Trophoblast cell (in vitro differentiated cells and primary cell): ENCODE measurements at regions not wholly inside any gene's neighbourhood (a gene's known extent, or its start where the extent isn't known, plus 50 kb on each side); places are given as distances from the start of the nearest gene placed in this dataset.

Source experiments
- DNase-seq, 2 donors: peaks; one replicate each; pipeline ENCODE4 v3.0.0-alpha.2; 2016
- H2AFZ ChIP-seq: 2 replicates; pipeline ENCODE4 v1.6.1; 2013; ENCODE audit warnings: low read length, moderate library complexity, mild to moderate bottlenecking; ENCODE audit not compliant: insufficient read depth, poor library complexity
- H2AK5ac ChIP-seq: 2 replicates; pipeline ENCODE4 v1.6.1; 2013; ENCODE audit warnings: mild to moderate bottlenecking, low read length
- H2BK120ac ChIP-seq: 2 replicates; pipeline ENCODE4 v1.6.1; 2013; ENCODE audit warnings: low read length, mild to moderate bottlenecking, moderate library complexity; ENCODE audit not compliant: insufficient read depth, poor library complexity
- H2BK12ac ChIP-seq: 2 replicates; pipeline ENCODE4 v1.6.1; 2013; ENCODE audit warnings: mild to moderate bottlenecking, low read length, moderate library complexity
- H2BK5ac ChIP-seq: 2 replicates; pipeline ENCODE4 v1.6.1; 2013; ENCODE audit warnings: low read length, low read depth, moderate library complexity, mild to moderate bottlenecking; ENCODE audit not compliant: poor library complexity
- H3K14ac ChIP-seq: 2 replicates; pipeline ENCODE4 v1.6.1; 2013; ENCODE audit warnings: mild to moderate bottlenecking, low read length
- H3K18ac ChIP-seq: 2 replicates; pipeline ENCODE4 v1.6.1; 2013; ENCODE audit warnings: mild to moderate bottlenecking, low read length
- H3K23ac ChIP-seq: 2 replicates; pipeline ENCODE4 v1.6.1; 2013; ENCODE audit warnings: low read length
- H3K27ac ChIP-seq: 2 replicates; pipeline ENCODE4 v1.5.1; 2013; ENCODE audit warnings: low read depth, mild to moderate bottlenecking, inconsistent platforms, low read length, moderate library complexity
- H3K27me3 ChIP-seq: 2 replicates; pipeline ENCODE4 v1.6.1; 2013; ENCODE audit warnings: inconsistent platforms, mild to moderate bottlenecking, low read length, moderate library complexity; ENCODE audit not compliant: insufficient read depth
- H3K36me3 ChIP-seq, 2 experiments: 1 replicate in 1 of 2; 2 replicates in 1 of 2; pipeline ENCODE4 v1.6.1; 2013; ENCODE audit warnings: low read length in 2 of 2, mild to moderate bottlenecking in 2 of 2, moderate library complexity in 1 of 2; ENCODE audit not compliant: insufficient read depth in 2 of 2, control insufficient read depth in 1 of 2
- H3K4ac ChIP-seq: 2 replicates; pipeline ENCODE4 v1.6.1; 2013; ENCODE audit warnings: low read depth, mild to moderate bottlenecking, low read length, moderate library complexity
- H3K4me1 ChIP-seq, 2 experiments: 1 replicate in 1 of 2; 2 replicates in 1 of 2; pipeline ENCODE4 v1.6.1; 2013; ENCODE audit warnings: low read length in 2 of 2, mild to moderate bottlenecking in 2 of 2, moderate library complexity in 1 of 2; ENCODE audit not compliant: insufficient read depth in 2 of 2, control insufficient read depth in 1 of 2
- H3K4me2 ChIP-seq: 2 replicates; pipeline ENCODE4 v1.6.1; 2013; ENCODE audit warnings: inconsistent platforms, mild to moderate bottlenecking, low read length, moderate library complexity
- H3K4me3 ChIP-seq: 2 replicates; pipeline ENCODE4 v1.5.1; 2013; ENCODE audit warnings: mild to moderate bottlenecking, low read depth, low read length, inconsistent platforms
- H3K79me1 ChIP-seq: one replicate; pipeline ENCODE4 v1.6.1; 2013; ENCODE audit warnings: low read length
- H3K79me2 ChIP-seq: 2 replicates; pipeline ENCODE4 v1.6.1; 2013; ENCODE audit warnings: low read length, mild to moderate bottlenecking; ENCODE audit not compliant: control insufficient read depth, insufficient read depth, poor library complexity
- H3K9ac ChIP-seq: 2 replicates; pipeline ENCODE4 v1.6.1; 2013; ENCODE audit warnings: mild to moderate bottlenecking, low read length
- H3K9me3 ChIP-seq: 2 replicates; pipeline ENCODE4 v1.6.1; 2013; ENCODE audit warnings: low read depth, mild to moderate bottlenecking, control low read depth, inconsistent platforms, low read length; ENCODE audit not compliant: insufficient read depth
- H4K12ac ChIP-seq: 2 replicates; pipeline ENCODE4 v1.6.1; 2013; ENCODE audit warnings: low read depth, mild to moderate bottlenecking, low read length, moderate library complexity
- H4K8ac ChIP-seq: 2 replicates; pipeline ENCODE4 v1.6.1; 2013; ENCODE audit warnings: low read depth, mild to moderate bottlenecking, low read length, moderate library complexity
- H4K91ac ChIP-seq: one replicate; pipeline ENCODE4 v1.6.1; 2013; ENCODE audit warnings: low read depth, mild to moderate bottlenecking, low read length, moderate library complexity
- WGBS: extraction: QIAGEN DNeasy Blood & Tissue Kit; methylation state at CpG from one replicate; pipeline ENCODE4 v1.1.7; 2013; ENCODE audit warnings: missing lambda C conversion rate; ENCODE audit not compliant: insufficient read length, insufficient coverage; ENCODE audit errors: extremely low coverage; 5-methylcytosine and 5-hydroxymethylcytosine counted together

GRCh38 chr6:153790048-153790447 is 249.0 kb upstream of the OPRM1 start:
- H3K79me1 ChIP-seq: no peaks in the 10 kb centered on the region
- no peak overlapping the region for H3K23ac ChIP-seq
- H3K79me2 ChIP-seq: no peaks in the 10 kb centered on the region
- no peak overlapping the region for H2BK120ac ChIP-seq
- H4K12ac ChIP-seq: no peak overlapping the region
- H4K8ac ChIP-seq: no peak overlapping the region
- DNase-seq: no peak
- H4K91ac ChIP-seq: no peak overlapping the region
- H3K4me2 ChIP-seq: no peak overlapping the region
- no peaks in the 10 kb centered on the region for H3K4me1 ChIP-seq
- no peak overlapping the region for H3K27ac ChIP-seq
- H3K4me3 ChIP-seq: no peak overlapping the region
- H3K9me3 ChIP-seq: peaks cover 2% of the 10 kb centered on the region
- H2AFZ ChIP-seq: no peak overlapping the region
- no CpG with 5 or more reads among the region's 7 CpGs for WGBS
- no peaks in the 10 kb centered on the region for H3K27me3 ChIP-seq
- no peak overlapping the region for H2BK12ac ChIP-seq
- H3K4ac ChIP-seq: no peak overlapping the region
- no peak overlapping the region for H3K18ac ChIP-seq
- no peak overlapping the region for H2BK5ac ChIP-seq
- no peak overlapping the region for H2AK5ac ChIP-seq
- H3K14ac ChIP-seq: no peak overlapping the region
- H3K36me3 ChIP-seq: no peaks in the 10 kb centered on the region
- H3K9ac ChIP-seq: no peak overlapping the region

DNA sequence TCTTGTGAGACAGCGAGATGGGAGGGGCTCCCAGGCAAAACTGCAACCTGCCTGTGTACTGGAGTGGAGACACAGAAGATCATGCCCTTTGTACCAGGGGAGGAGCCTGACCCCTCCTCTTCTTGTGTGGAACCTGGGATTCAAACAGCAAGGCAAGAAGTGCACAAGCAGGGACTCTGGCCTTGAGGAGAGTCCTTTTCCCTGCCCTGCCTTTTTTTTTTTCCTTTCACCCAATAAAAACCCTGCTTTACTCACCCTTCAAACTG is 251.8 kb upstream of the OPRM1 start:
- H3K27ac ChIP-seq: no peak overlapping the region
- no peak overlapping the region for H2BK12ac ChIP-seq
- no peaks in the 10 kb centered on the region for H3K27me3 ChIP-seq
- no peak overlapping the region for H3K4ac ChIP-seq
- no peak overlapping the region for H4K91ac ChIP-seq
- H3K79me2 ChIP-seq: no peaks in the 10 kb centered on the region
- WGBS: no CpG with 5 or more reads among the region's 1 CpG
- H2AFZ ChIP-seq: no peak overlapping the region
- H3K36me3 ChIP-seq: no peaks in the 10 kb centered on the region
- H4K12ac ChIP-seq: no peak overlapping the region
- no peaks in the 10 kb centered on the region for H3K4me1 ChIP-seq
- no peak overlapping the region for H4K8ac ChIP-seq
- H2BK5ac ChIP-seq: no peak overlapping the region
- no peak overlapping the region for H3K9ac ChIP-seq
- no peak overlapping the region for H3K4me2 ChIP-seq
- no peak overlapping the region for H3K14ac ChIP-seq
- no peak overlapping the region for H3K18ac ChIP-seq
- H2AK5ac ChIP-seq: no peak overlapping the region
- no peaks in the 10 kb centered on the region for H3K79me1 ChIP-seq
- H2BK120ac ChIP-seq: no peak overlapping the region
- H3K4me3 ChIP-seq: no peak overlapping the region
- peaks cover 2% of the 10 kb centered on the region for H3K9me3 ChIP-seq
- DNase-seq: no peak
- no peak overlapping the region for H3K23ac ChIP-seq

DNA sequence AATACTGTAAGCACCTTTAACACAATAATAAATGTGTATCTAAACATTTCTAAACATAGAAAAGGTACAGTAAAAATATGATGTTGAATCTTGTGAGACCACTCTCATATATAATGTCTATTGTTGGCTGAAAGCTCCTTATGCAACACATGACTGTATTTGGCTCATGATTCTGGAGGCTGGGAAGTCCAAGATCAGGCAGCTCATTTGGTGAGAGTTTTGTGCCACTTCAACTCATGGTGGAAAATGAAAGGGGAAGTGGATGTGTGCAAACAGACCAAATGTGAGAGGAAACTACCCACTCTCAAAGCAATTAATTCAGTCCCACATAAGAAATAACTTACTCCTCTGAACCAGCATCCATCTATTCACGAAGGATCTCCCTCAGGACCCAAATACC is 257.7 kb upstream of the OPRM1 start:
- H4K8ac ChIP-seq: no peak overlapping the region
- H2AK5ac ChIP-seq: no peak overlapping the region
- DNase-seq: no peak
- H3K79me1 ChIP-seq: no peaks in the 10 kb centered on the region
- no peaks in the 10 kb centered on the region for H3K9me3 ChIP-seq
- no peak overlapping the region for H3K9ac ChIP-seq
- no peaks in the 10 kb centered on the region for H3K27me3 ChIP-seq
- no peak overlapping the region for H3K14ac ChIP-seq
- H3K36me3 ChIP-seq: no peaks in the 10 kb centered on the region
- H3K4me3 ChIP-seq: no peak overlapping the region
- H2AFZ ChIP-seq: no peak overlapping the region
- no peak overlapping the region for H4K12ac ChIP-seq
- no peak overlapping the region for H2BK5ac ChIP-seq
- no peak overlapping the region for H3K4me2 ChIP-seq
- no peaks in the 10 kb centered on the region for H3K4me1 ChIP-seq
- no peak overlapping the region for H3K4ac ChIP-seq
- H3K23ac ChIP-seq: no peak overlapping the region
- no peak overlapping the region for H2BK12ac ChIP-seq
- H3K79me2 ChIP-seq: no peaks in the 10 kb centered on the region
- H2BK120ac ChIP-seq: no peak overlapping the region
- no peak overlapping the region for H4K91ac ChIP-seq
- no peak overlapping the region for H3K18ac ChIP-seq
- no CpG with 5 or more reads among the region's 1 CpG for WGBS
- no peak overlapping the region for H3K27ac ChIP-seq

DNA sequence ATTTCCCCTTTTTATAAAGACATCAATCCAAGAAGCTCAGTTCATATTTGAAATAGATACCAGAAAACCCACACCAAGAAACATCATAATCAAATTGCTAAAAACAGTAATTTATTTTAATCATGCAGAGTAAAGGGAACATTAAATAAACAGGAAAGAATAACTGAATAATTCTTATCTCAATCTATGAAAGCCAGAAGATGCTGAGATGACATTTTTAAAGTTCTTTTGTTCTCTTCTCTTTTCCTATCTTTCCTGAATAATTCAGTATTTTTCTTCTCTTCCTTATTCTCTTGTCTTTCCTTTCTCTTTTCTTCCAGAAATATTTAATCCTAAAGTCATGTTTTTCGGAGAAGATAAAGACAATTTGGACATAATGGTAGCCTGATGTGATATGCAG is 259.0 kb upstream of the OPRM1 start:
- no peak overlapping the region for H3K23ac ChIP-seq
- WGBS: no CpG with 5 or more reads among the region's 1 CpG

GRCh38 chr6:153778216-153778615 is 260.8 kb upstream of the OPRM1 start:
- Histone ChIP-seq H3K27ac (no peak overlapping the region), H3K36me3 (no peaks in the 10 kb centered on the region), H2BK5ac (no peak overlapping the region), H3K18ac (no peak overlapping the region), H2BK120ac (no peak overlapping the region), H3K4me2 (no peak overlapping the region), H3K23ac (no peak overlapping the region), H2AK5ac (no peak overlapping the region), H3K4me3 (no peak overlapping the region), H3K4me1 (no peaks in the 10 kb centered on the region), H3K4ac (no peak overlapping the region), H2AFZ (no peak overlapping the region), H4K91ac (no peak overlapping the region), H3K9ac (no peak overlapping the region), H3K79me2 (no peaks in the 10 kb centered on the region), H2BK12ac (no peak overlapping the region), H3K79me1 (no peaks in the 10 kb centered on the region), H3K27me3 (no peaks in the 10 kb centered on the region), H4K12ac (no peak overlapping the region), H3K14ac (no peak overlapping the region), H3K9me3 (no peaks in the 10 kb centered on the region), H4K8ac (no peak overlapping the region)
- peak in 1 of 2 donors; percentile 17 for DNase-seq
- no CpG with 5 or more reads among the region's 2 CpGs for WGBS

More for the DNA sequence above, 259.0 kb upstream of the OPRM1 start:
- no peak overlapping the region for H2AFZ ChIP-seq
- H4K8ac ChIP-seq: no peak overlapping the region
- H3K4me2 ChIP-seq: no peak overlapping the region
- H3K18ac ChIP-seq: no peak overlapping the region
- no peak overlapping the region for H2BK5ac ChIP-seq
- H3K4me1 ChIP-seq: no peaks in the 10 kb centered on the region
- no peaks in the 10 kb centered on the region for H3K79me1 ChIP-seq
- H3K9me3 ChIP-seq: no peaks in the 10 kb centered on the region
- H3K36me3 ChIP-seq: no peaks in the 10 kb centered on the region
- no peaks in the 10 kb centered on the region for H3K27me3 ChIP-seq
- H4K91ac ChIP-seq: no peak overlapping the region
- H2AK5ac ChIP-seq: no peak overlapping the region
- no peak overlapping the region for H3K9ac ChIP-seq
- H3K79me2 ChIP-seq: no peaks in the 10 kb centered on the region
- H2BK120ac ChIP-seq: no peak overlapping the region
- no peak for DNase-seq
- no peak overlapping the region for H3K4me3 ChIP-seq
- no peak overlapping the region for H2BK12ac ChIP-seq
- no peak overlapping the region for H3K4ac ChIP-seq
- H3K14ac ChIP-seq: no peak overlapping the region
- no peak overlapping the region for H3K27ac ChIP-seq
- no peak overlapping the region for H4K12ac ChIP-seq
